SU-DHL-6 (cell line): ENCODE measurements at regions not wholly inside any gene's neighbourhood (a gene's known extent, or its start where the extent isn't known, plus 50 kb on each side); places are given as distances from the start of the nearest gene placed in this dataset.

Source experiments
- H2AFZ ChIP-seq: fragments of 200-600 bp; sonication (generic); 2 replicates; pipeline ENCODE4 v1.6.1; 2014; ENCODE audit warnings: low read depth, mild to moderate bottlenecking, moderate library complexity, mixed read lengths, antibody characterized with exemption, low read length; ENCODE audit not compliant: severe bottlenecking
- H3F3A ChIP-seq: fragments of 200-600 bp; shearing (Covaris generic); 2 replicates; pipeline ENCODE4 v1.6.0; 2016; ENCODE audit warnings: antibody characterized with exemption, mild to moderate bottlenecking; ENCODE audit not compliant: insufficient read depth
- H3K27ac ChIP-seq: fragments of 200-600 bp; sonication (generic); 2 replicates; pipeline ENCODE4 v1.5.1; 2016; ENCODE audit warnings: low read depth, mild to moderate bottlenecking, low read length, moderate library complexity, mixed read lengths
- H3K27me3 ChIP-seq: fragments of 200-600 bp; sonication (generic), shearing (Covaris generic); 2 replicates; pipeline ENCODE4 v1.6.0; 2014; ENCODE audit warnings: mild to moderate bottlenecking, low read length
- H3K36me3 ChIP-seq: fragments of 200-600 bp; sonication (generic); 2 replicates; pipeline ENCODE4 v1.6.1; 2014; ENCODE audit warnings: mild to moderate bottlenecking, low read length, mixed read lengths
- H3K4me2 ChIP-seq: fragments of 300-600, 200-600 bp; shearing (Covaris generic), sonication (generic); 2 replicates; pipeline ENCODE4 v1.6.0; 2014; ENCODE audit warnings: low read length, low read depth, mild to moderate bottlenecking; ENCODE audit not compliant: poor library complexity, severe bottlenecking
- H3K4me3 ChIP-seq: fragments of 200-600 bp; sonication (generic); 2 replicates; pipeline ENCODE4 v1.5.1; 2014; ENCODE audit warnings: antibody characterized with exemption, low read length, mild to moderate bottlenecking, mixed read lengths; ENCODE audit not compliant: insufficient read depth, poor library complexity, severe bottlenecking
- H3K79me2 ChIP-seq: fragments of 200-600 bp; sonication (generic); 2 replicates; pipeline ENCODE4 v1.6.1; 2014; ENCODE audit warnings: mild to moderate bottlenecking, low read length, moderate library complexity; ENCODE audit not compliant: insufficient read depth
- H3K9ac ChIP-seq: fragments of 200-600 bp; sonication (generic); 2 replicates; pipeline ENCODE4 v1.7.0; 2014; ENCODE audit warnings: mild to moderate bottlenecking, low read length
- H3K9me2 ChIP-seq: fragments of 200-600 bp; sonication (generic); replicated peaks from 2 replicates; pipeline ENCODE4 v1.6.1; 2014; ENCODE audit warnings: low read length; ENCODE audit not compliant: insufficient read depth
- H3K9me3 ChIP-seq: fragments of 200-600 bp; sonication (generic); 2 replicates; pipeline ENCODE4 v1.6.1; 2014; ENCODE audit warnings: low read length, mixed read lengths; ENCODE audit not compliant: insufficient read depth
- H4K20me1 ChIP-seq: fragments of 200-600 bp; sonication (generic); 2 replicates; pipeline ENCODE4 v1.6.1; 2014; ENCODE audit warnings: low read depth, mild to moderate bottlenecking, antibody characterized with exemption, low read length, moderate library complexity, mixed read lengths
- CTCF ChIP-seq: fragments of 200-600 bp; sonication (generic); IDR thresholded peaks from one replicate; pipeline ENCODE4 v1.5.1; 2017; ENCODE audit warnings: antibody characterized with exemption, mild to moderate bottlenecking, low read length, moderate library complexity; ENCODE audit not compliant: insufficient read depth, poor library complexity, severe bottlenecking
- EZH2phosphoT487 ChIP-seq: fragments of 200-600 bp; sonication (generic), shearing (Covaris generic); conservative IDR thresholded peaks from 2 replicates; pipeline ENCODE4 v1.6.1; 2018; ENCODE audit warnings: mild to moderate bottlenecking, antibody characterized with exemption, low read length, moderate library complexity, mixed read lengths

GRCh38 chrX:110449312-110449711 lies 90.7 kb downstream of the RTL9 start:
- no peak for TF ChIP-seq EZH2phosphoT487
- no peak for TF ChIP-seq CTCF
- Histone ChIP-seq H3K27me3 (no peaks in the 10 kb centered on the region), H3K79me2 (no peaks in the 10 kb centered on the region)

GRCh38 chrX:110450050-110450449 lies 91.4 kb downstream of the RTL9 start:
- Histone ChIP-seq H3K4me3 (no peak overlapping the region), H3K9me3 (no peaks in the 10 kb centered on the region), H3K27me3 (no peaks in the 10 kb centered on the region)

More at GRCh38 chrX:110449312-110449711, 90.7 kb downstream of the RTL9 start:
- Histone ChIP-seq H3K36me3 (no peaks in the 10 kb centered on the region), H3K4me2 (no peak overlapping the region), H3K4me3 (no peak overlapping the region), H3K27ac (no peak overlapping the region), H3F3A (no peaks in the 10 kb centered on the region), H4K20me1 (no peaks in the 10 kb centered on the region), H3K9ac (no peak overlapping the region), H3K9me2 (no peaks in the 10 kb centered on the region), H2AFZ (no peak overlapping the region), H3K9me3 (no peaks in the 10 kb centered on the region)

GRCh38 chrX:110454336-110454735 lies 95.7 kb downstream of the RTL9 start:
- Histone ChIP-seq H4K20me1 (no peaks in the 10 kb centered on the region), H3K79me2 (no peaks in the 10 kb centered on the region), H3K36me3 (no peaks in the 10 kb centered on the region), H3F3A (no peaks in the 10 kb centered on the region), H3K9me3 (no peaks in the 10 kb centered on the region), H3K4me2 (no peak overlapping the region), H3K9ac (no peak overlapping the region), H3K27me3 (no peaks in the 10 kb centered on the region), H3K9me2 (no peaks in the 10 kb centered on the region), H2AFZ (no peak overlapping the region), H3K27ac (no peak overlapping the region), H3K4me3 (no peak overlapping the region)
- TF ChIP-seq EZH2phosphoT487, result no peak
- TF ChIP-seq CTCF, result no peak

More at GRCh38 chrX:110450050-110450449, 91.4 kb downstream of the RTL9 start:
- H2AFZ ChIP-seq, result no peak overlapping the region
- no peaks in the 10 kb centered on the region for H3K79me2 ChIP-seq
- H4K20me1 ChIP-seq, result no peaks in the 10 kb centered on the region
- H3K9ac ChIP-seq, result no peak overlapping the region
- H3K36me3 ChIP-seq, result no peaks in the 10 kb centered on the region
- no peaks in the 10 kb centered on the region for H3F3A ChIP-seq
- no peak overlapping the region for H3K27ac ChIP-seq
- TF ChIP-seq CTCF, result peak; percentile 38
- no peak for TF ChIP-seq EZH2phosphoT487
- H3K4me2 ChIP-seq, result no peak overlapping the region
- H3K9me2 ChIP-seq, result no peaks in the 10 kb centered on the region

- Histone ChIP-seq H2AFZ (no peak overlapping the region), H3K9ac (no peak overlapping the region), H3K4me2 (no peak overlapping the region), H3K9me3 (no peaks in the 10 kb centered on the region), H3F3A (no peaks in the 10 kb centered on the region), H4K20me1 (no peaks in the 10 kb centered on the region), H3K79me2 (no peaks in the 10 kb centered on the region), H3K27me3 (no peaks in the 10 kb centered on the region), H3K27ac (no peak overlapping the region), H3K9me2 (no peaks in the 10 kb centered on the region), H3K4me3 (no peak overlapping the region), H3K36me3 (no peaks in the 10 kb centered on the region)
- TF ChIP-seq CTCF, result no peak
- no peak for TF ChIP-seq EZH2phosphoT487
Measured at GRCh38 chrX:110462957-110463356, 104.3 kb downstream of the RTL9 start.
